T-cell (primary cell): ENCODE measurements at regions not wholly inside any gene's neighbourhood (a gene's known extent, or its start where the extent isn't known, plus 50 kb on each side); places are given as distances from the start of the nearest gene placed in this dataset.

Experiments used
- ATAC-seq, 4 experiments: fragments of 200-7000 bp in 3 of 4; fragments of 150-1000 bp in 1 of 4; cut with Tn5 transposase; replicated peaks in 1 of 4; 1 replicate in 3 of 4; 2 replicates in 1 of 4; pipeline ENCODE4 v1.10.0; 2021; ENCODE audit warnings: moderate library complexity in 3 of 4, mild to moderate bottlenecking in 2 of 4, moderate number of reproducible peaks in 1 of 4
- CTCF ChIA-PET, 2 donors: fragments of 300-600 bp; sonication (Branson Sonifier 250); formaldehyde crosslinking; loops; one replicate each; lab custom pipeline; 2022; ENCODE audit warnings: antibody characterized with exemption in 2 of 2; lab: Charles Lee
- POLR2A ChIA-PET, 2 donors: fragments of 300-600 bp; sonication (Branson Sonifier 250); formaldehyde crosslinking; loops; one replicate each; lab custom pipeline; 2022; ENCODE audit warnings: antibody characterized with exemption in 2 of 2; lab: Charles Lee
- DNase-seq, 35 experiments: peaks; one replicate each; pipeline versions ENCODE4 v3.0.0 to v3.0.0-alpha.2; 2013 to 2023
- H3K27ac ChIP-seq: one replicate; pipeline ENCODE4 v1.5.1; 2013; ENCODE audit warnings: low read length
- H3K27me3 ChIP-seq, 2 experiments: replicated peaks in 1 of 2; 1 replicate in 1 of 2; 2 replicates in 1 of 2; pipeline versions ENCODE4 v1.6.1 to v1.7.0; 2013; ENCODE audit warnings: low read length in 1 of 2, mixed read lengths in 1 of 2; ENCODE audit not compliant: control insufficient read depth in 2 of 2, insufficient read depth in 2 of 2; ENCODE audit errors: extremely low read depth in 1 of 2
- H3K36me3 ChIP-seq, 2 donors: 1 replicate in 1 of 2; 2 replicates in 1 of 2; pipeline versions ENCODE4 v1.6.1 to v1.7.0; 2013; ENCODE audit warnings: low read length in 1 of 2; ENCODE audit not compliant: control insufficient read depth in 2 of 2, insufficient read depth in 1 of 2; ENCODE audit errors: extremely low read depth in 1 of 2
- H3K4me1 ChIP-seq, 2 experiments: 1 replicate in 1 of 2; 2 replicates in 1 of 2; pipeline versions ENCODE4 v1.6.1 to v1.7.0; 2013; ENCODE audit warnings: low read length in 2 of 2, mixed read lengths in 1 of 2; ENCODE audit not compliant: insufficient read depth in 2 of 2, control insufficient read depth in 1 of 2; ENCODE audit errors: extremely low read depth in 1 of 2
- H3K4me3 ChIP-seq, 2 donors: 1 replicate in 1 of 2; 2 replicates in 1 of 2; pipeline versions ENCODE4 v1.5.1 to v1.7.0; 2013; ENCODE audit warnings: mild to moderate bottlenecking in 2 of 2, low read length in 1 of 2, moderate library complexity in 1 of 2; ENCODE audit not compliant: control insufficient read depth in 1 of 2; ENCODE audit errors: extremely low read depth in 1 of 2
- H3K9me3 ChIP-seq: 2 replicates; pipeline ENCODE4 v1.7.0; 2013
- H3K27ac Mint-ChIP-seq, 2 donors: one replicate each; pipeline ENCODE4 v1.8.0; 2020 to 2021; ENCODE audit warnings: mild to moderate bottlenecking in 2 of 2, mixed read lengths in 2 of 2
- H3K27me3 Mint-ChIP-seq, 2 donors: one replicate each; pipeline ENCODE4 v1.8.0; 2021 to 2022; ENCODE audit warnings: mixed read lengths in 2 of 2
- H3K36me3 Mint-ChIP-seq: one replicate; pipeline ENCODE4 v1.8.0; 2021; ENCODE audit warnings: mixed read lengths
- H3K4me1 Mint-ChIP-seq, 3 donors: one replicate each; pipeline ENCODE4 v1.8.0; 2020 to 2022; ENCODE audit warnings: mixed read lengths in 3 of 3, mild to moderate bottlenecking in 1 of 3
- H3K4me3 Mint-ChIP-seq, 3 donors: one replicate each; pipeline ENCODE4 v1.8.0; 2020 to 2022; ENCODE audit warnings: mild to moderate bottlenecking in 3 of 3, mixed read lengths in 3 of 3, moderate library complexity in 3 of 3
- H3K9me3 Mint-ChIP-seq, 3 donors: one replicate each; pipeline ENCODE4 v1.8.0; 2020 to 2022; ENCODE audit warnings: mixed read lengths in 3 of 3
- WGBS: methylation state at CpG from one replicate; pipeline ENCODE4 v1.1.5; 2013; ENCODE audit warnings: missing lambda C conversion rate; ENCODE audit not compliant: insufficient coverage; 5-methylcytosine and 5-hydroxymethylcytosine counted together

GRCh38 chr15:61393524-61393923 is 164.4 kb upstream of the RORA start:
- Histone ChIP-seq H3K27ac (no peak overlapping the region), H3K9me3 (no peaks in the 10 kb centered on the region), H3K27me3 (no peaks in the 10 kb centered on the region), H3K4me3 (no peak overlapping the region), H3K4me1 (no peaks in the 10 kb centered on the region), H3K36me3 (no peaks in the 10 kb centered on the region)
- ATAC-seq (no peak), DNase-seq (no peak)
- no peaks in the 10 kb centered on the region for H3K4me1 Mint-ChIP-seq
- POLR2A ChIA-PET = no interaction called here
- H3K27me3 Mint-ChIP-seq = peaks cover 4 to 21% of the 10 kb centered on the region in 2 donors
- WGBS = no CpG with 5 or more reads among the region's 3 CpGs
- no peaks in the 10 kb centered on the region for H3K9me3 Mint-ChIP-seq
- H3K36me3 Mint-ChIP-seq = no peaks in the 10 kb centered on the region
- H3K27ac Mint-ChIP-seq = no peak overlapping the region
- CTCF ChIA-PET = no interaction called here
- no peak overlapping the region for H3K4me3 Mint-ChIP-seq

GRCh38 chr15:61390138-61390537 is 161.0 kb upstream of the RORA start:
- Mint-ChIP-seq H3K4me3 (no peak overlapping the region), H3K9me3 (peaks cover 0 to 4% (median 4%) of the 10 kb centered on the region in 3 donors), H3K27me3 (peaks cover 9 to 33% of the 10 kb centered on the region in 2 donors), H3K4me1 (no peaks in the 10 kb centered on the region), H3K36me3 (no peaks in the 10 kb centered on the region), H3K27ac (no peak overlapping the region)
- Histone ChIP-seq H3K9me3 (no peaks in the 10 kb centered on the region), H3K36me3 (no peaks in the 10 kb centered on the region), H3K27ac (no peak overlapping the region), H3K4me1 (no peaks in the 10 kb centered on the region), H3K27me3 (no peaks in the 10 kb centered on the region), H3K4me3 (no peak overlapping the region)
- POLR2A ChIA-PET = no interaction called here
- no peak for ATAC-seq
- CTCF ChIA-PET = no interaction called here
- DNase-seq = no peak

- CTCF ChIA-PET = no interaction called here
- Histone ChIP-seq H3K27ac (no peak overlapping the region), H3K4me1 (no peaks in the 10 kb centered on the region), H3K36me3 (no peaks in the 10 kb centered on the region), H3K4me3 (no peak overlapping the region), H3K9me3 (no peaks in the 10 kb centered on the region), H3K27me3 (no peaks in the 10 kb centered on the region)
- Mint-ChIP-seq H3K36me3 (no peaks in the 10 kb centered on the region), H3K4me1 (no peaks in the 10 kb centered on the region), H3K9me3 (peaks cover 0 to 8% (median 4%) of the 10 kb centered on the region in 3 donors), H3K4me3 (no peak overlapping the region), H3K27ac (no peak overlapping the region), H3K27me3 (peaks cover 12 to 38% of the 10 kb centered on the region in 2 donors)
- POLR2A ChIA-PET = no interaction called here
- 88% methylated on average over 4 of the region's 6 CpGs for WGBS
- ATAC-seq (no peak), DNase-seq (no peak)
Observed at GRCh38 chr15:61389334-61390028, 160.4 kb upstream of the RORA start.

GRCh38 chr15:61387675-61388074 is 158.6 kb upstream of the RORA start:
- Histone ChIP-seq H3K27ac (no peak overlapping the region), H3K4me1 (no peaks in the 10 kb centered on the region), H3K9me3 (no peaks in the 10 kb centered on the region), H3K36me3 (no peaks in the 10 kb centered on the region), H3K4me3 (no peak overlapping the region), H3K27me3 (no peaks in the 10 kb centered on the region)
- H3K36me3 Mint-ChIP-seq = no peaks in the 10 kb centered on the region
- no peaks in the 10 kb centered on the region for H3K4me1 Mint-ChIP-seq
- no peak overlapping the region for H3K4me3 Mint-ChIP-seq
- peaks cover 0 to 8% (median 4%) of the 10 kb centered on the region in 3 donors for H3K9me3 Mint-ChIP-seq
- DNase-seq = no peak
- no peak for ATAC-seq
- POLR2A ChIA-PET = no interaction called here
- CTCF ChIA-PET = no interaction called here
- H3K27me3 Mint-ChIP-seq = peaks cover 12 to 33% of the 10 kb centered on the region in 2 donors
- H3K27ac Mint-ChIP-seq = no peak overlapping the region

- ATAC-seq = no peak
- H3K36me3 Mint-ChIP-seq = no peaks in the 10 kb centered on the region
- peaks cover 0 to 8% (median 4%) of the 10 kb centered on the region in 3 donors for H3K9me3 Mint-ChIP-seq
- Histone ChIP-seq H3K36me3 (no peaks in the 10 kb centered on the region), H3K9me3 (no peaks in the 10 kb centered on the region), H3K4me3 (no peak overlapping the region), H3K4me1 (no peaks in the 10 kb centered on the region), H3K27me3 (peaks cover 0 to 3% of the 10 kb centered on the region in 2 experiments), H3K27ac (no peak overlapping the region)
- no peaks in the 10 kb centered on the region for H3K4me1 Mint-ChIP-seq
- ChIA-PET CTCF (no interaction called here), POLR2A (no interaction called here)
- H3K27me3 Mint-ChIP-seq = peaks cover 17 to 30% of the 10 kb centered on the region in 2 donors
- DNase-seq = no peak
- no peak overlapping the region for H3K4me3 Mint-ChIP-seq
- no peak overlapping the region for H3K27ac Mint-ChIP-seq
- 80% methylated on average over 1 of the region's 2 CpGs for WGBS
Observed at GRCh38 chr15:61383421-61383820, 154.3 kb upstream of the RORA start.

GRCh38 chr15:61382927-61383326 is 153.8 kb upstream of the RORA start:
- Mint-ChIP-seq H3K27me3 (peaks cover 19 to 30% of the 10 kb centered on the region in 2 donors), H3K27ac (no peak overlapping the region), H3K4me3 (no peak overlapping the region), H3K36me3 (no peaks in the 10 kb centered on the region), H3K9me3 (peaks cover 0 to 7% (median 4%) of the 10 kb centered on the region in 3 donors), H3K4me1 (no peaks in the 10 kb centered on the region)
- H3K4me3 ChIP-seq = no peak overlapping the region
- ATAC-seq (no peak), DNase-seq (no peak)
- peaks cover 0 to 3% of the 10 kb centered on the region in 2 experiments for H3K27me3 ChIP-seq
- POLR2A ChIA-PET = no interaction called here
- no peaks in the 10 kb centered on the region for H3K36me3 ChIP-seq
- no peaks in the 10 kb centered on the region for H3K9me3 ChIP-seq
- CTCF ChIA-PET = no interaction called here
- H3K27ac ChIP-seq = no peak overlapping the region
- WGBS = no CpG with 5 or more reads among the region's 1 CpG
- H3K4me1 ChIP-seq = no peaks in the 10 kb centered on the region

GRCh38 chr15:61381501-61381900 is 152.4 kb upstream of the RORA start:
- H3K9me3 Mint-ChIP-seq = peaks cover 0 to 4% (median 0%) of the 10 kb centered on the region in 3 donors
- Histone ChIP-seq H3K27ac (no peak overlapping the region), H3K4me1 (no peaks in the 10 kb centered on the region), H3K36me3 (no peaks in the 10 kb centered on the region), H3K9me3 (no peaks in the 10 kb centered on the region), H3K4me3 (no peak overlapping the region), H3K27me3 (peaks cover 0 to 3% of the 10 kb centered on the region in 2 experiments)
- ATAC-seq (no peak), DNase-seq (no peak)
- H3K27ac Mint-ChIP-seq = no peak overlapping the region
- 40% methylated on average over 1 of the region's 3 CpGs for WGBS
- peaks cover 16 to 24% of the 10 kb centered on the region in 2 donors for H3K27me3 Mint-ChIP-seq
- CTCF ChIA-PET = no interaction called here
- no peaks in the 10 kb centered on the region for H3K36me3 Mint-ChIP-seq
- no peaks in the 10 kb centered on the region for H3K4me1 Mint-ChIP-seq
- POLR2A ChIA-PET = no interaction called here
- no peak overlapping the region for H3K4me3 Mint-ChIP-seq
